GM21390 (cell line): ENCODE measurements at regions not wholly inside any gene's neighbourhood (a gene's known extent, or its start where the extent isn't known, plus 50 kb on each side); places are given as distances from the start of the nearest gene placed in this dataset.

Experiments used
- ATAC-seq: cut with Tn5 transposase; IDR thresholded peaks from one replicate; pipeline ENCODE4 v1.9.1; 2021; ENCODE audit not compliant: unreplicated experiment

DNA sequence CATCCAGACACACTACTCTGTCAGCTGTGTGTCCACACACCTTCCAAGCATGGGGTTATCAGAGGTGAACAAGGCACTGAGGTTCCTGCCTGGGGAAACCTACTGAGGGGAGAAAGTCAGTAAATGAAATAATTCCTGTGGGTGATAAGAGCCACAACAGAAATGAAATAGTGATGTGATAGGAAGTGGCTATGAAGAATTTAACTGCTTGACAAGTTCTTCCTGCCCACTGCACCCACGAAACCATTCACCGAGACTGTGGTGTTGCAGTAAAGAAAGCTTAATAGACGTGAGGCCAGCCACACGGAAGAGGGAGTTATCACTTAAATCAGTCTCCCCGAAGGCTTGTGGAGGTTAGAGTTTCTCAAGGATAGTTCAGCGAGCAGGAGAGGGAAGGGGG, 353.1 kb downstream of the UQCRFS1 start:
- no peak for ATAC-seq

DNA sequence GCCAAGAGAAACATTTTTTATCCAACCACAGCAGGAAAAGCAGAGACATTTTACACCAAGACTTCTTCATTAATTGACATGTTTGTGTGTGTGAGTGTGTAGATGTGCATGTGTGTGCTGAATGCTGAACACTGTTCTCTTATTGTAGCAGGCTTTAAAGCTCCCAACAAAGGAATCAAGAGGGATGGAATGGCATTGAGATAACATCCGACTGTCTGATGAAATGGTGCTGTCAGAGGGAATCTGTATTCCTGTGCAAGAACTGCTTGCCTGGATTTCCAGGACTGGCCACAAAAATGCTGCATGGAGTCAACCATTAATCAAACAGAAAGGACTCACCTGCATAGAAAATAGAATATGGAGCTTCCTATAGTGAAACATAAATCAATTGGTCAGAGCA, 354.0 kb downstream of the UQCRFS1 start:
- ATAC-seq = no peak

DNA sequence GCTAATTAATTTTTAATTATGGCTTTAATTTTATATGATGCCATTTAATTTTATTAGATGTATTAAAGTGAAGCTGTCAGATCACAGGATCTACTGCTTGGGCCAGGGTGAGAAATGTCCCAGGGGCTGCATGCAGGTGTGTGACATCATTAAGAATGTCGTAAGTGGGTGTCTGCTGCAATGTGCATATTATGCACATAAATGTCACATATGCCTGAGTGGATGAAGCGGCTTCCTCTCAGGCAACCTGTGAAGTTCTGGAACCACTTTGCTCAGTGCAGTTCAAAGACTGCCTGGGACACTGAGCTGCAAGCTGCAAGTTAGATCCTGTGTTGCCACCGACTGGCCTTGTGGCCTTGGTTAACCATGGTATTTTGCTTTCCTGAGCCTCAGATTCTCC, 355.0 kb downstream of the UQCRFS1 start:
- ATAC-seq = no peak

DNA sequence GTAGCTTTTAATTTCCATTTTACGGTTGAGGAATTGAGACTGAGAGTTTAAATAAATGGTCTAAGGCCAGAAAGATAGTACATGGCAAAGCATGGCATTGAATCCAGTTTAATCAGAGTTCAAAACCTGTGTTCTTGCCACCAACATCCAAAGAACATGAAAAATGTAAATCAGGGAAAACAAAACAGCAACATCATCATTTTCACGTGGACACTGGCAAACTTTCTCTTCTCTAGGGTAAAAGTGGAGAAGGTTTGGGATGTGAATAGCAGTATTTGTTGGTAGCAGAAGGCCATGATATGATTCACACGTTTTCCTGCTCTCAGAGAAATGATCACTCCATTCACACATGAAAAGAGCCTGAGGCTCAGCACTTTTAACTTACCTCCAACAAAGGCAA, 357.7 kb downstream of the UQCRFS1 start:
- ATAC-seq = no peak

DNA sequence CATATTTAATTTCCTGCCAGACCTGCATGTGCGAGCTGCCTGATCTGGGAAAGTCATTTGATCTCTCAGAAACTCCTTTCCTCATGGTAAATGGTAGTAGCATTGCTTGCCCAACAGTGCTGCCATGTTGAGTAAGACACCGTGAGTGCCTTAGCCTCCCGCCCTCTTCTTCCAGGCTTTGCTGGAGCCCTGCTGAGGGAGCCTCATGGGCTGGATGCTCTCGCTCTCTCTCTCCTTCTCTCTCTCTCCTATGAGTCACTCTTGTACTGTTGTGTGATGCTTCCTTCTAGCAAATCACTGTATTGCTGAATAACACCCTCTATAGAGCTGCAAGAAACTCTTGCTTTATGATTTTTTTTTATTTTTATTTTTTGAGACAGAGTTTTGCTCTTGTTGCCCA, 365.5 kb downstream of the UQCRFS1 start:
- ATAC-seq = no peak

DNA sequence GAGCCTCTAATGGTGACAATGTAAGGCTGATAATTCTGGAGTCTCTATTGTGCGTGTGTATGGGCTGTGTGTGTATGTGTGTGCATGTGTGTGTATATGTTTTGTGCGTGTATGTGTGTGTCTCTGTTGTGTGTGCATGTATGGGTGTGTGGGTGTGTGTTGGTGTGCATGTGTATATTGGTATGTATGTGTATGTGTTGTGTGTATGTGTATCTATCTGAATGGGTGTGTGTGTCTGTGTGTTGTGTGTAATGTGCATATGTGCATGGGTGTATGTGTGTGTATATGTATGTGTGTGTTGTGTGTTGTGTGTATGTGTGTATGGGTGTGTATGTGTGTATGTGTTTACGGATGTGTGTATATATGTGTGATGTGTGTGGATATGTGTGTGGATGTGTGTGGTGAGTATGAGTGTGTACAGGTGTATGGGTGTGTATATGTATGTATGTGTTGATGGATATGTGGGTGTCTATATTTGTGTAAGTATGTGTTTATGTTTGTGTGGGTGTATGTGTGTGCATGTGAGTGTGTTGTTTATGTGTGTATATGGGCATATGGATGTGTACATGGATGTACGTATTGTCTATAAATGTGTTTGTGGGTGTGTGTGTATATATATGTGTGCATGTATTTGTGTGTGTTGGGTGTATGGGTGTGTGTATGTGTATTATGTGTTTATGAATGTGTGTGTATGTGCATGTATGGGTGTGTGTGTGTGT, 366.7 kb downstream of the UQCRFS1 start:
- no peak for ATAC-seq

DNA sequence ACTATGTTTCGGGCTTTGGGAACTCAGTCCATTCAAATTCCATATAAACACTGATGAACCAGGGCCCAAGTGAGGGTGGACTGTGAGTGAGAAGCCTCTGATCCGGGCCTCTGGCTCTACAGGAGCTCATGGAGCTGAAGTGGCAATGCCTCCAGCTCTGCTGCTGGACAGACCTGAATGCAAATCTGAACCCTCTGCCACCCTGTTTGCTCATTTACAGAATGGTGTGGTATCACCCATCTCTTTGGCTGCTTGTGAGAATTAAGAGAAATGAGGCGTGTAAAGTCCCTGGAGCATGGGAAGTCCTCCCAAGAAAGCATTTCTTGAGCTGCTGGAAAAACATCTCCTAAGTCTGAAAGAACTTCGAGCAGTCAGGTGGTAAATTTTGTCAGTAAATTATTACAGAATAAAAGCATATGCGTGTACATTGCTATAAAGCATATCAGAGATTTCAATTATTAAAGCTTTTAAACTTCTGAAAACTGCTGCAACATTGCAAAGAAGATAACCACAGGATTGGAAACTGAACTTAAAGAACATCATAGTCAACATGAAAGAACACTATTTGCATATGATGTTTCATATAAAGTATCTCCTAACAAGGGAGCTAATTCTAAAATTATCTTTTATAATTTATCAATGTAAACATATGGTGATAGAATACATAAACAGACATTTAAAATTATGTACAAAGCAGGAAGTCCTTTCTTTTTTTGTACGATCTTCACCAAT, 369.0 kb downstream of the UQCRFS1 start:
- no peak for ATAC-seq

DNA sequence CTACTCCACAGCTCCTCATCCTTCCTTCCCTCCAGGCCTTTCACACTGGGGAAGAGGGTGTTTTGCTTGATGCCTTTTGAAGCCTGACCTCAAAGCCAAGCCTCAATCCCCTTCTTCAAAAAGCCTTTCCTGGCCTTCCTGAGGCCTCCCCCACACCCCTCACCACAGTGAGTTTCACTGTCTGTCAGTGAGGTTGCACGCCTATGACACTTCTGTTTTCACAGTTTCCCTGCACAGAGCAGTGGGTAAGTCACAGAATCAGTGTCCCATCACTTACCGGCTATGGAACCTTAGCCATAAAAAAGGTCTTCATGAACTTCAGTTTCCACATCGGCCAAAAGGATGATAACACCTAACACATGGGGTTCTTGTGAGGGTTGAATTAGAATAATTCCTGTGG, 371.4 kb downstream of the UQCRFS1 start:
- ATAC-seq = no peak

DNA sequence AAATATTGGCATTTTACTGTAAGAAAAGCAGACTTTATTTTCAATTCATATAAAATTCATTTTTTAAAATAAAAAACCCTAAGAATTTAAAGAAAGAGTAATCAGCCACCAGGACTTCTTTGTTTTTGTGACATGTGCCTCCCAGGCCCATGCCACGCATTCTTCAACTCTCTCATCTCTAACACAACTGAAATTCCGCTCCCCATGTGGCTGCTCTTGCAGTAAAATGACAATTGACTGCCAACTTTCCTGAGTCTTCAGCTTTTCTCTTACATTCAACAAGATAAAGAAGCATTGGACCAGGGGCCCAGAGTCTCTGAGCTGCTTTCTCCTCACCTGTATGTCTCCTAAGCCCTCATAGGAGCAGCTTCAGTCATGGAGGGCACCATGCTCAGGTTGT, 372.1 kb downstream of the UQCRFS1 start:
- no peak for ATAC-seq

DNA sequence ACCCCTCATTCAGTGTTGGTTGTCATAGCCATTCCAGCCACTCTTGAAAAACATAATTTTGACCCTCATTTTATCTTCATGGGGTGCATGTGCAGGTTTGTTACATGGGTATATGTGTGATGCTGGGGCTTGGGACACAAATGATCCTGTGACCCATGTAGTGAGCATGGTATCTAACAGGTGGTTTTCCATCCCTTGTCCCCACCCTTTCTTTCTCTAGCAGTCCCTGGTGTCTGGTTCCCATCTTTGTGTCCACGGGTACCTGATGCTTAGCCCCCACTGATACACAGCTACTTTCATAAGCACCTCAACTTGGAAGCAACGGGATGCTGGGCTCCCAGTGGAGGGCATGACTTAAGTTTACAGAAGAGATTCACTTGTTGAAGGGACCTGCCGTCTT, 373.5 kb downstream of the UQCRFS1 start:
- ATAC-seq = no peak

DNA sequence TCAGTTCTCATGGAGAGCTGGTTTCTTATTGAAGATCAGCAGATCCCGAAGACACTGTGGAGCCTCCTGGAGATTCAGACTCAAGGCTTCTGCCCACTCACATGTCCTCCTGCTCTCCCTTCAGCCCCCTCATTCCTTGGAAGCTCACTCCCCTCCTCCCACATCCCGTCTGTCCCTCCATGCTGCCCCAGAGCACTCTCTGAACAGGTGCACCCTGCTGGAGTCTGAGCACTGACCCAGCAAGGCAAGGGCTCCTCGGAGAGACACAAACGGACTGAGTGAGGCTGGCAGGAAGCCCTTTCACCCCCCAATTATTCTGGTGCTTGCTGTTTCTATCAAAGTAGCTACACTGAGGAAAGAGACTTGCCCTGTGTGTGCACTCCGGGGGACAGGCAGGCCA, 374.0 kb downstream of the UQCRFS1 start:
- ATAC-seq = no peak

DNA sequence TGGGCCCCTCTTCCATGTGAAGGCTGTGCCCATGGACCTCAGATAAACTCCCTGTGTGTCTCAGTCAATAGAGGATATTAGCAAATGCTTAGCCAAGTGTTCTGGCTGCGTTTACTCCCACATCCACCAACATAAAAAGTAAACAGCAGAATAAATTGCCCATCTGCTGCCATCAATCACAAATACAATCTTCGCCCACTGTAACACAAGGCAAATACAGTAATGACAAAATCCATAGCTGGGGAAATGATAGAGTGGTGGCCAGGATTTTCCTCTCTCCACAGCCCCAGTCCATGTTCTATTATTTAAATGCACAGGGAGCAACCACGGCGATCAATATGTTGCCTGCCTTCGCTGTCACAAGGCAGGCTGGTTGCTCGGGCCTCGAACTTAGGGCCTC, 376.5 kb downstream of the UQCRFS1 start:
- ATAC-seq = no peak

DNA sequence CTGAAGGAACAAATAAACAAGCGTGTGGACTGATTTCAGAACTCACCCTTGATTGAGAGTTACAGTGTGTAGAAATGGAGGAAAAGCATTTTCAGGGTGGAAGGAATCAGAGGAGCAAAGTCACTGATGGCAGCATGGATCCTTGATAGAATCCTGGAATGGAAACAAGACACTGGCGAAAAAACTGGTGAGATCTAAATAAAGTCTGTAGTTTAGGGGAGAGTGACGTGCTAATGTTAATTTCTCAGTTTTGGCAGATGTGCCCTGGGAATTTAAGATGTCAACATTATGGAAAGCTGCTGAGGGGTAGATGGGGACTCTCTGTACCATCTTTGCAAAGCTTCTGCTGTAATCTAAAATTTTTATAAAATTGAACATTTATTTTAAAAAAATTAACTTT, 378.0 kb downstream of the UQCRFS1 start:
- ATAC-seq = no peak

DNA sequence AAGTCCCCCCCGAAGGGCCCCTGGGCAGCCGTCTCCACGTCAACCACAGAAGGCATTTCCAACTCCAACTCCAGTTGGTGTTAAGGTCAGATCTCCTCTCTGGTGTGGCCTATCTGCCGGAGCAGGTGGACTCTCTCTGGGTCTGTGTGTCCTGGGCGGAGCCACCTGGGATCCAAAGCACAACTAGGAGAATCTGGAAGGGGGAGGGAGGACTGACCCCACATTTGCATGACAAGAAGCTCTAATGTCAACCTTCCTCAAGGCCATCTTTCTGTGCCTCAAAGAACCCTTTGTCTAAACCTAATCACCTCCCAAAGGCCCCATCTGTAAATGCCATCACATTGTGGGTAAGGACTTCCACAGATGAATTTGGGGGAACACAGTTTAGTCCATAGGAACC, 381.5 kb downstream of the UQCRFS1 start:
- ATAC-seq = no peak

DNA sequence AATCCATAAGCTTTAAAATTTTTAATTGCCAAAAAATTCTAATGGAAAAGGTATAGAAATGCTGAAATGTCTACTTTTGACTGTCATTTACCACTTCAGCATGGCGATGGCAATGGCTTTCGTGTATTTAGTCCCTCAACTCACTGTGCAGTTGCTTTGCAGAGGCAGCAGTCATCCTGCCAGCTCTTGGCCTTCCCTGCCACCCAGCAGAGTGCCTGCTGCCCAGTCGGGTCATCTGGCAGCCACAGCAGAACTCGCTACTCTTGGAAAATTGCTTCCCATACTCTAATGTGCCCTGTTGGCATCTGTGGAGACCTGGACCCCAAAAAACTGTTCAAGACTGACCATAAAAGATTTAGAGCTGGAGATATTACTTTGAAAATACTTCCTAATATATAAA, 383.2 kb downstream of the UQCRFS1 start:
- ATAC-seq = no peak

DNA sequence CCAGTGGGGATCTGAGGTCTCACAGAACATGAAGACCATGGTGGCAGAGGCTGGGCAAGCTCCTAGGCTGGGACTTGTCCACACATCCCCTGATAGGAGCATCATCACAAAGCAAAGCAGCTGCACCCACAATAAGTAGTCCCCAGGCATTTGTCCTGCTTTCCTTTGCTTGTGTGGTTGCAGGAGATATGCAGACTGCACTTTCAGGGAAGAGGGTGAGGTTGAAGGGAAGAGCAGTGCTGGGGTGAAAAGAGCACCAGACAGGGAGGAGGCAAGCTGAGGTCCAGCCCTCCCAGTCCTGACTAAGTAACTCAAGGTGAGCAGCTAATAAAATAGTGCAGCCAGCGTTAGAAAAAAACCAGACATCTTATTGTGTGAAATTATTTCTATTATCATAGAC, 383.6 kb downstream of the UQCRFS1 start:
- ATAC-seq = no peak

DNA sequence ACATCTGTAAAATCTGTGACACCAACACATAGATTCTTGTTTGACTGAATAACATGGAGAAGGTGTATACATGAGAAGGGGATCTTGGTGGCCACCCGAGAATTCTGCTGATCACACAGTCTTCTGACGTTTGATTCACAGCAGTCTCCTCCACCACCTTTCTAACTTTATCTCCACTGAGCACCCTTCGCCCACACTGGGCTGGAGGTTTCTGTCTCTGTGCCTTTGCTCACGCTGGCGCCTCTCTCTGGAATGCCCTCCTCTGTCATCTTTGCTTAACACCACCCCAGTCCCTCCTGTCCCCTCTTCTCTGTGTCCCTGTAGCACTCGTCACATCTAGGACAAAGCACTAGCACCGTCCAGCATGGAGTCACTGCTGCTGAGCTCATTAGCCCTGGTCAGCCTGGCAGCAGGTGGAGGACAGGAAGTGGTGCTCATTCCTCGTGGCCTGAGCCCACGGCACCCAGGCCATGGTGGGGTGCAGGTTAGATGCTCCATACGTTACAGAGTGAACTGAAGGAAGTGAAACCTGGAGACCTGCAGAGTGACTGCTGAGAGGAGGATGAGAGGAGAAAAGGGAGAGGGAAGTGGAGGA, 384.6 kb downstream of the UQCRFS1 start:
- ATAC-seq = no peak

DNA sequence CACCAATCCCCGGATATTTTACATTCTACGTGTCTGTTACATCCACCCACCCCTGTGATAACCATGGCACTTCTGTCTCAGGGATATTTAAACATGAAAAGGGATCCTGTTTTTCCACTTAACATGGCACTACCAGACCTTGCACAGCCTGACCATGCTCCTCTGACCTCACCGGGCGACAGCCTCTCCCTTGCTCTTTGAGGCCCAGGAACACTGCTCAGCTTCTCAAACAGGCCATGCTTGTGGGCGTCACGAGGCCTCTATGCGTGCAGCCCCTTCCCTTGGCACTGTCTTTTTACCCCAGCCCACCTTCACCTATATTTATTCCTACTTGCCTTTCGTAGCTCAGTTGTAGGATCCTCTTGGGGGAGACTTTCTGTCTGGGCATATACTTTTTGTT, 385.6 kb downstream of the UQCRFS1 start:
- ATAC-seq = no peak

DNA sequence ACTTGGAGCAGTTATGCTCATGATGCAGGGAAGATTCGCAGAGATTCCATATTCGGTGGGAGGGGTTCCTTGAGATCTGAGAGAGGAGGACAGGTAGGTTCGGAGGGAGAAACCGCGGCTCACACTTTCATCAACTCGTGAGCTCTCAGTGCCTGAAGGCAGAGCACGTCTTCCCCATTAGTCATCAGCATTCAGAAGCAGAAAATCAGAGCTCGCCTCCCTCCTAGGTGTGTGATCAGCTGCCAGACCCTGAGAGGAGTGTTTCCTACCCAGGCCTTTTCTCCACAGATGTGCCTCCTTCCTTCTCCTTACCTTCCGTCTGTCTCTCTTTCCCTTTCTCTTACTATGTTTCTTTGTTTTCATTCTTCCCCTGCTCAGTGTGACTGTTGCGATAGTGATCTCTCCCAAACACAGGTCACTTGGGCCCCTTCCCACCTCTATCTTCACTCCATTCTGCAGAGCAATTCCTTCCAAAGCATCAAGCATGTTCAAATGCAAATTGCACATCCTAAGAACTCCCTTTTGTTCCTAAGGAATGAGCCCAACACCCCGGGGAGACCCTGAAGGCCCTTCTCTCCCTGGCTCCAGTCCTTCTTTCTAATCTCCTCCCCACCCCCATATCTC, 389.5 kb downstream of the UQCRFS1 start:
- ATAC-seq = no peak

DNA sequence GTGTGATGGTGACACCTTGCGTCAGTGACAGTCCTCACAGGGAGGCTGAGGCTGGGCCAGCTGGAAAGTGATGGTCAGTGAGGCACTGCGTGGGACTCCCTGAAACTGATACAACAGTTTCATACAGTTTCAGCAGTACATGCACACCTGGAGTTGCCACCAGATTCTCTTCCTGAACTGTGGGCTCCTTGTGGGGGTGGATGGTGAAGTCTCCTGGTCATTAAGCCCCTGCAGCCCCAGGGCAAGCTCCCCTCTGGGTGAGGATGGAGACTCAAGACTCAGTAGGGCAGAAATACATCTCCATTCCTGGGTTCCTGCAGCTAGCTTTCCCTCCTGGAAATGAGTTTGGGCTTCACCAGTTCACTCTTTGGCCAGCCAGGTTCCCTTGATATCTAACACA, 392.7 kb downstream of the UQCRFS1 start:
- no peak for ATAC-seq

DNA sequence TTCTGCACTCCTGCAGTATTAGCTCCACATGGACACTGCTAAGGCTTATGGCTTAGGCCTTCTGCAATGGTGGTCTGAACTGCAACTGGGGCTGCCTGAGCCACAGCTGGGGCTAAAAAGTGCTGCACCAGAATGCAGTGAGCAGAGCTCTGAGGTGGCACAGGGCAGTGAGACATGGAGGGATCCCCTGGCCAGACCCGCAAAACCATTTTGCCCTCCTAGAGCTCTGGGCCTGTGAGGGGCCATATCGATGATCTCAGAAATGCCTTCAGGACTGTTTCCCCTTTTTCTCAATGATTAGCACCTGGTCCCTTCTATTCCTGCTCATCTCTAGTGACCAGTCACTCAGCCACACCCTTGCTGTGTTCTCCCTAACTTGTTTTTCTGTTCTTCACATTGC, 397.7 kb downstream of the UQCRFS1 start:
- no peak for ATAC-seq

DNA sequence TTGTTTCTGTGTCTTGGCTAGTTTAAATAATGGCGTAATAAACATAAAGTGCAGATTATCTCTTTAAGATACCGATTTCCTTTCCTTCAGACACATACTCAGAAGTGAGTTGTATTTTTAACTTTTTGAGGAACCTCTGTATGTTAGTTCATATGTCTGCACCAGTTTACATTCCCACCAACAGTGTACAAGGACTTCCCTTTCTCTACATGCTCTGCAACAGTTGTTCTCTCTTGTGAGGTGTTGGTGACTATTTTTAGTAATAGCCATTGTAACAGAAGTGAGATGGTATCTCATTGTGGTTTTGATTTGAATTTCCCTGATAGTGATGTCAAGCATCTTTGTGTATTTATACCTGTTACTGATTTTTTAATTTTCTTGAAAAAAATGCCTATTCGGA, 418.6 kb downstream of the UQCRFS1 start:
- ATAC-seq = no peak
